SK-N-SH (cell line): ENCODE measurements at regions not wholly inside any gene's neighbourhood (a gene's known extent, or its start where the extent isn't known, plus 50 kb on each side); places are given as distances from the start of the nearest gene placed in this dataset.

Experiments
- JUND ChIP-seq: IDR thresholded peaks from 2 replicates; pipeline ENCODE4 v1.4.0; 2012
- NFIC ChIP-seq: IDR thresholded peaks from 2 replicates; pipeline ENCODE4 v1.4.0; 2012; ENCODE audit warnings: borderline replicate concordance
- POLR2AphosphoS5 ChIP-seq: IDR thresholded peaks from 2 replicates; pipeline ENCODE4 v1.6.1; 2012; ENCODE audit warnings: low read depth, low read length
- RCOR1 ChIP-seq: fragments of 150-350 bp; IDR thresholded peaks from 2 replicates; pipeline ENCODE4 v1.6.1; 2017; ENCODE audit warnings: antibody characterized with exemption, low read length
- TAF1 ChIP-seq: IDR thresholded peaks from 2 replicates; pipeline ENCODE4 v1.6.1; 2012; ENCODE audit warnings: low read depth, mild to moderate bottlenecking, low read length, moderate library complexity, borderline replicate concordance
- TF ChIP-seq, protein P1 (sequence below): fragments of 200-600 bp; sonication (generic); IDR thresholded peaks from 2 replicates; pipeline ENCODE4 v1.6.1; 2017; ENCODE audit warnings: antibody characterized with exemption, mild to moderate bottlenecking, moderate library complexity
- TF ChIP-seq, protein P2 (sequence below): IDR thresholded peaks from 2 replicates; pipeline ENCODE4 v1.6.1; 2012; ENCODE audit warnings: mild to moderate bottlenecking, low read depth, low read length, moderate library complexity
- TF ChIP-seq, protein P3 (sequence below): IDR thresholded peaks from 2 replicates; pipeline ENCODE4 v1.4.0; 2012; ENCODE audit warnings: low read depth

GRCh38 chr13:64672751-64673150, 2557.4 kb downstream of the PCDH9 start:
- TF ChIP-seq, protein P1, sequence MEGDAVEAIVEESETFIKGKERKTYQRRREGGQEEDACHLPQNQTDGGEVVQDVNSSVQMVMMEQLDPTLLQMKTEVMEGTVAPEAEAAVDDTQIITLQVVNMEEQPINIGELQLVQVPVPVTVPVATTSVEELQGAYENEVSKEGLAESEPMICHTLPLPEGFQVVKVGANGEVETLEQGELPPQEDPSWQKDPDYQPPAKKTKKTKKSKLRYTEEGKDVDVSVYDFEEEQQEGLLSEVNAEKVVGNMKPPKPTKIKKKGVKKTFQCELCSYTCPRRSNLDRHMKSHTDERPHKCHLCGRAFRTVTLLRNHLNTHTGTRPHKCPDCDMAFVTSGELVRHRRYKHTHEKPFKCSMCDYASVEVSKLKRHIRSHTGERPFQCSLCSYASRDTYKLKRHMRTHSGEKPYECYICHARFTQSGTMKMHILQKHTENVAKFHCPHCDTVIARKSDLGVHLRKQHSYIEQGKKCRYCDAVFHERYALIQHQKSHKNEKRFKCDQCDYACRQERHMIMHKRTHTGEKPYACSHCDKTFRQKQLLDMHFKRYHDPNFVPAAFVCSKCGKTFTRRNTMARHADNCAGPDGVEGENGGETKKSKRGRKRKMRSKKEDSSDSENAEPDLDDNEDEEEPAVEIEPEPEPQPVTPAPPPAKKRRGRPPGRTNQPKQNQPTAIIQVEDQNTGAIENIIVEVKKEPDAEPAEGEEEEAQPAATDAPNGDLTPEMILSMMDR: no peak
- no peak for TF ChIP-seq NFIC
- no peak for TF ChIP-seq RCOR1
- TF ChIP-seq, protein P2, sequence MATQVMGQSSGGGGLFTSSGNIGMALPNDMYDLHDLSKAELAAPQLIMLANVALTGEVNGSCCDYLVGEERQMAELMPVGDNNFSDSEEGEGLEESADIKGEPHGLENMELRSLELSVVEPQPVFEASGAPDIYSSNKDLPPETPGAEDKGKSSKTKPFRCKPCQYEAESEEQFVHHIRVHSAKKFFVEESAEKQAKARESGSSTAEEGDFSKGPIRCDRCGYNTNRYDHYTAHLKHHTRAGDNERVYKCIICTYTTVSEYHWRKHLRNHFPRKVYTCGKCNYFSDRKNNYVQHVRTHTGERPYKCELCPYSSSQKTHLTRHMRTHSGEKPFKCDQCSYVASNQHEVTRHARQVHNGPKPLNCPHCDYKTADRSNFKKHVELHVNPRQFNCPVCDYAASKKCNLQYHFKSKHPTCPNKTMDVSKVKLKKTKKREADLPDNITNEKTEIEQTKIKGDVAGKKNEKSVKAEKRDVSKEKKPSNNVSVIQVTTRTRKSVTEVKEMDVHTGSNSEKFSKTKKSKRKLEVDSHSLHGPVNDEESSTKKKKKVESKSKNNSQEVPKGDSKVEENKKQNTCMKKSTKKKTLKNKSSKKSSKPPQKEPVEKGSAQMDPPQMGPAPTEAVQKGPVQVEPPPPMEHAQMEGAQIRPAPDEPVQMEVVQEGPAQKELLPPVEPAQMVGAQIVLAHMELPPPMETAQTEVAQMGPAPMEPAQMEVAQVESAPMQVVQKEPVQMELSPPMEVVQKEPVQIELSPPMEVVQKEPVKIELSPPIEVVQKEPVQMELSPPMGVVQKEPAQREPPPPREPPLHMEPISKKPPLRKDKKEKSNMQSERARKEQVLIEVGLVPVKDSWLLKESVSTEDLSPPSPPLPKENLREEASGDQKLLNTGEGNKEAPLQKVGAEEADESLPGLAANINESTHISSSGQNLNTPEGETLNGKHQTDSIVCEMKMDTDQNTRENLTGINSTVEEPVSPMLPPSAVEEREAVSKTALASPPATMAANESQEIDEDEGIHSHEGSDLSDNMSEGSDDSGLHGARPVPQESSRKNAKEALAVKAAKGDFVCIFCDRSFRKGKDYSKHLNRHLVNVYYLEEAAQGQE: no peak
- no peak for TF ChIP-seq TAF1
- TF ChIP-seq POLR2AphosphoS5: no peak
- TF ChIP-seq, protein P3, sequence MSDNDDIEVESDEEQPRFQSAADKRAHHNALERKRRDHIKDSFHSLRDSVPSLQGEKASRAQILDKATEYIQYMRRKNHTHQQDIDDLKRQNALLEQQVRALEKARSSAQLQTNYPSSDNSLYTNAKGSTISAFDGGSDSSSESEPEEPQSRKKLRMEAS: no peak
- TF ChIP-seq JUND: no peak
